Muscle of leg (tissue), 3 donors: ENCODE measurements at regions not wholly inside any gene's neighbourhood (a gene's known extent, or its start where the extent isn't known, plus 50 kb on each side); places are given as distances from the start of the nearest gene placed in this dataset.

Experiments used
- DNase-seq: peaks from one replicate; pipeline ENCODE4 v3.0.0; 2013
- H3K27ac ChIP-seq: one replicate; pipeline ENCODE4 v1.5.1; 2013; ENCODE audit warnings: mild to moderate bottlenecking, low read length, control low read depth
- H3K27me3 ChIP-seq: one replicate; pipeline ENCODE4 v1.6.1; 2013; ENCODE audit warnings: low read length; ENCODE audit not compliant: control insufficient read depth, insufficient read depth
- H3K36me3 ChIP-seq: one replicate; pipeline ENCODE4 v1.6.1; 2013; ENCODE audit warnings: low read length; ENCODE audit not compliant: control insufficient read depth, insufficient read depth
- H3K4me1 ChIP-seq: one replicate; pipeline ENCODE4 v1.6.1; 2013; ENCODE audit warnings: low read length; ENCODE audit not compliant: control insufficient read depth, insufficient read depth
- H3K4me3 ChIP-seq: one replicate; pipeline ENCODE4 v1.5.1; 2013; ENCODE audit warnings: low read length, control low read depth
- H3K9me3 ChIP-seq: replicated peaks from 2 replicates; pipeline ENCODE4 v1.6.1; 2013; ENCODE audit warnings: low read depth, low read length; ENCODE audit not compliant: control insufficient read depth
- WGBS: methylation state at CpG from one replicate; pipeline ENCODE4 v1.1.5; 2013; ENCODE audit warnings: missing lambda C conversion rate; ENCODE audit not compliant: insufficient coverage; 5-methylcytosine and 5-hydroxymethylcytosine counted together

DNA sequence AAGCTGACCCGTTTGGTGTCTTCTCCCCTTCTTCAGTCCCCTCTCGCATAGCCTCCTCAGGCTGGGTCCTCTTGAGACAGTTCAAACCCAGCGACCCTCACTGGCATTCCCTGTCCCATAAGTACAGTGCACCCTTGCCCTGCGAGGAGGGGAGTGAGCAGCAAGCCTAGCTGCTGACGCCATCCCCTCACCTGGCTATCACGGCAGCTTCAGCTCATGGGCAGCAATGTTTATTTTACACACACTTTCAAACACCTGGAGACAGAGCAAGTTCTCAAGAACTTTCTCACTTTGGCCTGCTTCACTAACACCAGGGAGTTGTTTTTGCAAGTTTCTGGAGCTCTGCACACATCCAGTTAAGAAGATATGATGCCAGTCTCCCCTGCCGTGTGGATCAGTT, 189.6 kb upstream of the E2F8 start:
- Histone ChIP-seq H3K27ac (no peak overlapping the region), H3K4me3 (no peak overlapping the region), H3K9me3 (no peaks in the 10 kb centered on the region), H3K27me3 (peaks cover 16% of the 10 kb centered on the region), H3K4me1 (peaks cover 4% of the 10 kb centered on the region), H3K36me3 (no peaks in the 10 kb centered on the region)
- WGBS, result 77% methylated on average over 6 of the region's 7 CpGs
- no peak for DNase-seq

DNA sequence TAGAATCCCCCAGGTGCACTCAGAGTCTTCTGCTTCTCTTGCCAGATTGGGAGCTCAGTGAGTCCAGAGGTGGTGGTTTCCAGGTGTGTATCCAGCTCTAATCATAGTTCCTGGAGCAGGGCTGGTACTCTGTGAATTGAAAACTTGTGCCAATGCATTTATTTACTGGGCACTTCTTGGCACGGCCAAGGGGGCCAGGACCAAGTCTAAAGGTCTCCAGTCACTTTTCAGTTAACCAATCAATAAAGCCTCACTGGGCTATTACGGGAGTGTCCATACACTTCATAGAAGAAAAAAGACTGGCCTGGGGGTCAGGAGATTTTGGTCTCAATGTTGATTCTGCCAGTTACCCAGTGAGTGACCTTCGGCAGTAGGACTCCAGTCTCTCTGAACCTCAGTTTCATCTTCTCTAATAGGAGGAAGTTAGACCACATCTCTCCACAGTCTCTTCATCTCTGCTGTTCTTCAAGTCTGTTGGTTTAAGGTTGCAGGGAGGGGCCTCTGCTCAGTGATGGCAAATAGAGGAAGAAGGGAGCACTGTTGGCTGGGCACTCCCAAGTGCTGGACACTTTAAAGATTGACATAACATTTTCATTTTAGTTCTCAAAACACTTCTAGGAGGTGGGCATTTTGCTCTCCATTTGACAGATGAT, 188.5 kb upstream of the E2F8 start:
- no peaks in the 10 kb centered on the region for H3K36me3 ChIP-seq
- peaks cover 4% of the 10 kb centered on the region for H3K4me1 ChIP-seq

DNA sequence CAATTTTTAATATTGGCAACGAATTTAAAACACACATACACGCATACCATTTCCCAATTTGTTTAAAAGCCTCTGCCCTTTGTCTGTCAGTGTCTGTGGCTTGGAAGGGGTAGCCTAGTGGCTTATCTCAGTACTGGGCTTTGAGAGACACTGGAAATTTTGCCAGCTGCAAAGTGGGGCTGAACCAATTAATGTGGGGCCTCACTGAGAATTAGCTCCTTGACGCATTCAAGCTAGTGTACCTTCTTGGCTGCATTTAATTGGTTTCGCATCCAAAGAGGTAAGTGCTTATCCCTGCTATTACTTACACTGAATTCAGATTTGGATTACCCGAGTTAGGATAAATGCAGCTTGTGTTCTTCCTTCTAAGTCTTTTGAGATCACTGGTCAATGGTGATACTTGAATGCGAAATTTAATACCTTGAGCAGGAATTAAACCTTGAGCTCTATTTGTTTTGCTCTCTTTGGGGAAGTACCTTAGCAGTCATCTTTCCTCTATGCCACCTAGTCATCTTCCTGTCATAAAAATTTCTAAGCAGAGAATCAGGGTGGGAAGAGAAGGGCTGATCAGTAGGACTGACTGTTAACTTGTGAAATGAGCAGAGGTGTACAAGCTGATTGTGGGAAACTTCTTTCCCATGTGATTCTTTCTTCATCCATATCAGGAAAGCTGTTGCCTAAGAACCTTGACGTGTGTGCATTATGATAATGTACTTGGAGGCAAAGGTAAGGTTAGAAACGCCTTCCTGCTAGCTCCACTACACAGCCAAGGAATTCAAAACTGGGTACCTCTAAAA, 187.7 kb upstream of the E2F8 start:
- no peaks in the 10 kb centered on the region for H3K36me3 ChIP-seq
- DNase-seq, result no peak
- H3K4me1 ChIP-seq, result peaks cover 4% of the 10 kb centered on the region
- H3K27ac ChIP-seq, result no peak overlapping the region
- 100% methylated on average over 2 of the region's 8 CpGs for WGBS
- no peak overlapping the region for H3K4me3 ChIP-seq
- H3K27me3 ChIP-seq, result peaks cover 16% of the 10 kb centered on the region
- H3K9me3 ChIP-seq, result no peaks in the 10 kb centered on the region

More for the DNA sequence above, 188.5 kb upstream of the E2F8 start:
- 80% methylated on average over 1 of the region's 3 CpGs for WGBS
- Histone ChIP-seq H3K27ac (no peak overlapping the region), H3K4me3 (no peak overlapping the region), H3K9me3 (no peaks in the 10 kb centered on the region), H3K27me3 (peaks cover 16% of the 10 kb centered on the region)
- no peak for DNase-seq

DNA sequence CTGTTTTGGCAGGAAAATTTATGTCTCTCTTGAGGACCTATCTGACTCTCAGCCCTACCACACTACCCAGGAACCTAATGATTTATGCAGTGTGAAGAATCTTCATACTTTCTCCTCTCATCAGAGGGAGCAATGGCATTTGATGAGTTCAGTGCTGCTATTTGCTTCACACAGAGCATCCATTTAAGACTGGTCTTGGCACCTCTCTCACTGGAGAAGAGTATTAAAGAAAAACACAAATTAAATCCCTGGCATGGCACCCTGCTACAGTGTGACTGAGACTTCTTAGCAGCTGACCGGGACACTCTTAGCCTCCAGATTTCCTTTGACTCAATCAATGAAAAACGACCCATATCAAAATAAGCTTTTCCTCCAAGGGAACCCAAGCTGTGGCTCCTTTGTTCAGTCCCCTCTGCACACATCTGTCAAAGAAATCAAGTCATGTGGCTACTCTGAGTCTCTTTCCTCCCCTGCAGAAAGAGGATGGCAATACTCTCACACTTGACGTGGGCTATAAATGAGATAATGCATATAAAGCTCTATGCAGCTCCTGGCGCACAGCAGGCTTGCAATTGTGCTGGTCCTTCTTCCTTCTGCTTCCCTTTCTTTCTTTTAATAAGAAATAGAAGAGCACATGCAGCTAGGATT, 186.1 kb upstream of the E2F8 start:
- no peak for DNase-seq
- no peak overlapping the region for H3K27ac ChIP-seq
- H3K36me3 ChIP-seq, result no peaks in the 10 kb centered on the region
- H3K9me3 ChIP-seq, result no peaks in the 10 kb centered on the region
- H3K4me1 ChIP-seq, result peaks cover 7% of the 10 kb centered on the region
- H3K4me3 ChIP-seq, result no peak overlapping the region
- WGBS, result 32% methylated on average over 2 of the region's 4 CpGs
- H3K27me3 ChIP-seq, result peaks cover 16% of the 10 kb centered on the region

DNA sequence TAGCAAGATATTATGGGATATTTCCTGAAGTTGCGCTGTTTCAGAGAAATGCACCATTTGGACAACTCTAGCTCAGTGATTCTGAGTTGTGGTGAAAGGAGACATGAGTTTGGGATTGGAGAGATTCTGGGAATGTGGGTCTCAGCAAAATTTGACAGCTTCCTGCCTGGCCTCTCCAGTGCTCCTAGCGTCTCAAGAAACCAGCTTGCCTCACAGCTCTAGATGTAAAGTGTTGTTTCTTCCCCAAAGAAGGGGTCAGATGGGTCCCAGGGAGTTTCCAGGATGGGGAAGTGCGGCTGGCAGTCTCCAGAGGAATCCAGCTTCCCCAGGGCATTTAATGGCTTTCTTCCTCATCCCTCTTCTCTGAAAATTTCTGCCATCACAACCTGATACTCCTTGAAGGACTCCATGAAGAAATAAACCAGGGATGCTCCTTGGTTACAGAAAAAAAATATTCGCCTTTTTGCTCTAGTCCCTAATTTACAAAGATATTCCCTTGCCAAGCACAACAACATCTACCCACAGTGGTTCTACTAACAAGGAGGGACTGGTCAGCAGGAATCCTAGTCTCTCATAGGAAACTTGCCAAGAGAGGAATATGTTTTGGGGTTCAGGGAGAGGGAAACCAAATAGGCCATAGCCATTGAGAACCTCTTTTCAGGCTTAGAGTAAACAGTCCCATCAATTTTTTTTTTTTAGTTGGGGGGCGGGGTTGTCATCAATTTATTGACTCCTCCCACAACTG, 185.4 kb upstream of the E2F8 start:
- H3K27ac ChIP-seq, result no peak overlapping the region
- DNase-seq, result peak; percentile 58
- H3K27me3 ChIP-seq, result peaks cover 14% of the 10 kb centered on the region
- no peaks in the 10 kb centered on the region for H3K9me3 ChIP-seq
- WGBS, result 72% methylated on average over 2 of the region's 5 CpGs
- H3K4me1 ChIP-seq, result peaks cover 7% of the 10 kb centered on the region
- no peaks in the 10 kb centered on the region for H3K36me3 ChIP-seq
- no peak overlapping the region for H3K4me3 ChIP-seq

DNA sequence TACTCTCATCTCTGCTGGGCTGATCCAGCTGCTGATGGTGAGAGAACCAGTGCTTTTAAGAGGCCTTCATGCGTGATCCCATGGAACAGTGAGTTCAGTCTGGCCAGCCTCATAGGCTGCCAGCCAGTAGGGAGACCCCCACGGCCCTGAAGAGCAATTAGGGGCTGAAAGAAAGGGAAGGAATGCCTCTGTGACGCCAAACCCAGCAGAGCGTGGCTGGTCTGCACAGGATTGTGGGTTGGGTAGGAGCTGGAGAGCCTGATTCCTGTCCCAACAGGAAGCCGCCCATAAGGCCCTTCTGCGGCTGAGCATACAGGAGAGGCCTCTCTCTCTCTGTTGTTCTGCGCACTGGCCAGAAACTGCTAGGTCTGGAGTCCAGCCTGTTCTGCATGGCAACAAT, 181.5 kb upstream of the E2F8 start:
- Histone ChIP-seq H3K27ac (no peak overlapping the region), H3K36me3 (no peaks in the 10 kb centered on the region), H3K27me3 (no peaks in the 10 kb centered on the region), H3K4me3 (no peak overlapping the region), H3K9me3 (no peaks in the 10 kb centered on the region), H3K4me1 (peaks cover 7% of the 10 kb centered on the region)
- DNase-seq, result peak; percentile 66
- 49% methylated on average over 6 of the region's 7 CpGs for WGBS

DNA sequence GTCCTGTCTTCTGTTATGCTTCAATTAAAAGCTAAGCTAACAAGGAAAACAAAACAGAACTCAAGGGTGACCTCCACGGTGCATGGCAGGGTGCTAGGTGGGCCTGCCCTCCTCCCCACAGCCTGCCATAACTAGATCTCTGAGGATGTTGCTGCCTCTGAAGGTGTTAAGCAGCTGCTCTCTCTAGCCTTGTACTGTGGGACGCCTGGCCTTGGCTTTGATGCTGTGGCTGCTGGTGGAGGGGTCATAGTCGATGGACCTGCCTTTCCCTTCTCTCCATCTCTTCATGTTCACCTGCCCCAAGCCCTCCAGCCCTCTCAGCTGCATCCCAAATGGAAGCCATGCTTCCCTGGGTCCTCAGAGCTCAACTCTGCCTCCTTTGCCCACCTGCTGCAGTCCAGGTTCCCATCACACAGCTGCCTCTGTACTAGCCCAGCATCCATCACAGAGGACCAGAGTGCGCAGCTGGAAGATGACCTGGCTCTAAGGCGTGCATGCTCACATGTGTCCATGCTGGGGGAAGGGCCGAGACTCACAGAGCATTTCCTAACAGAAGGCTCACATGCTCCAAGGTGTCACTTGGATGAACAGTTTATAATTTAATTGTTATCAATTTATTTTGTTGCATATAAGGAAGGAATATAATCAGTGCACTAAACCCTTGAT, 180.3 kb upstream of the E2F8 start:
- no peaks in the 10 kb centered on the region for H3K27me3 ChIP-seq
- H3K4me3 ChIP-seq, result no peak overlapping the region
- DNase-seq, result no peak
- H3K4me1 ChIP-seq, result peaks cover 5% of the 10 kb centered on the region
- WGBS, result 58% methylated on average over 5 of the region's 6 CpGs
- H3K27ac ChIP-seq, result no peak overlapping the region
- H3K36me3 ChIP-seq, result no peaks in the 10 kb centered on the region
- H3K9me3 ChIP-seq, result no peaks in the 10 kb centered on the region

DNA sequence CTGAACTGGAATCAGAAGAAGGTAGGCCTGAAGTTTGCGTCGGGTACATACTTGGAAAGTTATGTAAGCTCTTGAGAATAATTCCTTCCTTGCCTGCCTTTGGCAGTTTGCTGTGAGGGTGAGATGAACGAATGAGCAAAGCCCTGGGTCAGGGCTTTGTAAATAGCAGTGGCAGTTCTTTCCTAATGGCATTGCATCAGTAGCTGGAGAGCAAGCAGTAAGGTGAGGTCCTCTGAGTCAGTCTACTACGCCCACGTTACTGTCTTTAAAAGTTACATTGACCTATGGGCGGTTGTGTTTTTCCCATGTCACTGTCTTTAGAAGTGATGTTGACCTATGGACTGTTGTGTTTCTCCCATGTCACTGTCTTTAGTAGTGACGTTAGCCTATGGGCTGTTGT, 179.1 kb upstream of the E2F8 start:
- Histone ChIP-seq H3K27ac (no peak overlapping the region), H3K4me1 (peaks cover 5% of the 10 kb centered on the region), H3K36me3 (no peaks in the 10 kb centered on the region), H3K27me3 (no peaks in the 10 kb centered on the region), H3K9me3 (no peaks in the 10 kb centered on the region), H3K4me3 (no peak overlapping the region)
- 73% methylated on average over 6 of the region's 7 CpGs for whole genome bisulfite sequencing
- no peak for DNase-seq

DNA sequence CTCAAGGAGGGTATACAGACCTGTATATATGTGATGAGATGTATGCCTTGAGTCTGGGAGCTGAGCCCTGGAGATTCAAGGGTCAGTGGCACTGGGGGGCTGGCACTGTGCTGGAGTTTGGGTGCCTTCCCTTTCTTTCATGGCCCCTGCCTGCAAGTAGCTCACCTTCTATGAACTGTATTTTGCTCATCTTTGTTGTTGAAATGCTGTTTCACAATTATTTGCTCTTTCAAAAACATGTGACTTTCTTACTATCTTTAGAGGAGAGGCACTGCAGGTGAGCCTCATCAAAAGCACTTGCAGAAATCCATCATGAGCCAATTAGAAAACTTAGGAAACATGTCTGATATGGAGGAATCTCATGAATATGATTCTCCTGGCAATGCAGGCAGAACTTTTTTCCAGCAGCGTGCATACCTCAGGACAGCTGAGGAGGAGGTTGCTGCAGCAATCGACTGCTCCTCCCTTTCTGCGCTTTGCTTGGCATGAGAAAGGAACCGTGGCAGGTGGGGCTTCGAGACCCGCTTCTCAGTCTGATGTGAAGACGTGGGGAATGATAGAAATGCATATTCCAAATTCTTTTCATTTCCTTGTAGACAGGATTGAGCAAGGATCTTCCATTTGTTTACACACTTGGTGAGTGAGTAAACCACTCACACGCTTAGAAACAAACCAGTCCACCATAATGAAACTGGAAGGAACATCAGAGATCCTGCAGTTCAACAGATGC, 178.4 kb upstream of the E2F8 start:
- WGBS, result 0% methylated on average over 1 of the region's 8 CpGs
- peaks cover 5% of the 10 kb centered on the region for H3K4me1 ChIP-seq
- DNase-seq, result no peak

More for the DNA sequence above, 178.4 kb upstream of the E2F8 start:
- H3K4me3 ChIP-seq, result no peak overlapping the region
- no peaks in the 10 kb centered on the region for H3K36me3 ChIP-seq
- no peaks in the 10 kb centered on the region for H3K27me3 ChIP-seq
- no peaks in the 10 kb centered on the region for H3K9me3 ChIP-seq
- no peak overlapping the region for H3K27ac ChIP-seq
